ENCODE measurements at regions not wholly inside any gene's neighbourhood (a gene's known extent, or its start where the extent isn't known, plus 50 kb on each side); places are given as distances from the start of the nearest gene placed in this dataset.

GRCh38 chr5:159609359-159609758, 279.1 kb upstream of the IL12B start:
- no peak for DNase-seq

- DNase-seq: no peak
Measured at GRCh38 chr5:159610966-159611579, 280.8 kb upstream of the IL12B start.

GRCh38 chr5:159616952-159617351, 286.7 kb upstream of the IL12B start:
- no peak for DNase-seq

GRCh38 chr5:159619826-159620225, 289.5 kb upstream of the IL12B start:
- no peak for DNase-seq

GRCh38 chr5:159620853-159621540, 290.7 kb upstream of the IL12B start:
- no peak for DNase-seq

- DNase-seq: no peak
Measured at GRCh38 chr5:159628703-159629102, 287.6 kb upstream of the ADRA1B start.

GRCh38 chr5:159629158-159629557, 287.1 kb upstream of the ADRA1B start:
- no peak for DNase-seq

- DNase-seq: no peak
Measured at GRCh38 chr5:159630545-159630944, 285.7 kb upstream of the ADRA1B start.

GRCh38 chr5:159631001-159631400, 285.3 kb upstream of the ADRA1B start:
- DNase-seq: no peak

- DNase-seq: no peak
Measured at GRCh38 chr5:159632866-159633265, 283.4 kb upstream of the ADRA1B start.

- no peak for DNase-seq
Measured at GRCh38 chr5:159638481-159638880, 277.8 kb upstream of the ADRA1B start.

GRCh38 chr5:159638954-159639559, 277.2 kb upstream of the ADRA1B start:
- no peak for DNase-seq

GRCh38 chr5:159639590-159639989, 276.7 kb upstream of the ADRA1B start:
- no peak for DNase-seq

- DNase-seq: no peak
Measured at GRCh38 chr5:159640446-159640845, 275.8 kb upstream of the ADRA1B start.

GRCh38 chr5:159640921-159641320, 275.4 kb upstream of the ADRA1B start:
- DNase-seq: no peak

- DNase-seq: no peak
Measured at GRCh38 chr5:159641371-159642039, 274.8 kb upstream of the ADRA1B start.

- no peak for DNase-seq
Measured at GRCh38 chr5:159642379-159642778, 273.9 kb upstream of the ADRA1B start.

GRCh38 chr5:159644053-159644452, 272.2 kb upstream of the ADRA1B start:
- no peak for DNase-seq

GRCh38 chr5:159645179-159645846, 271.0 kb upstream of the ADRA1B start:
- DNase-seq: no peak

GRCh38 chr5:159650803-159651202, 265.5 kb upstream of the ADRA1B start:
- no peak for DNase-seq

GRCh38 chr5:159655757-159656409, 260.4 kb upstream of the ADRA1B start:
- no peak for DNase-seq

GRCh38 chr5:159657298-159657697, 259.0 kb upstream of the ADRA1B start:
- no peak for DNase-seq

GRCh38 chr5:159657771-159658170, 258.5 kb upstream of the ADRA1B start:
- DNase-seq: no peak
